Liver (tissue), 8 donors: ENCODE measurements at regions not wholly inside any gene's neighbourhood (a gene's known extent, or its start where the extent isn't known, plus 50 kb on each side); places are given as distances from the start of the nearest gene placed in this dataset.

Source experiments
- DNase-seq: peaks from one replicate; pipeline ENCODE4 v3.0.0-alpha.2; 2017; ENCODE audit warnings: low spot score
- H3K27ac ChIP-seq, 2 donors: one replicate each; pipeline ENCODE4 v1.7.0; 2013; ENCODE audit warnings: inconsistent platforms in 2 of 2, low read length in 2 of 2, control low read depth in 1 of 2, low read depth in 1 of 2, mild to moderate bottlenecking in 1 of 2
- H3K27me3 ChIP-seq, 4 donors: one replicate each; pipeline versions ENCODE4 v1.6.1 to v1.7.0; 2013; ENCODE audit warnings: low read length in 3 of 4, inconsistent platforms in 1 of 4, mild to moderate bottlenecking in 1 of 4, moderate library complexity in 1 of 4; ENCODE audit not compliant: control insufficient read depth in 4 of 4, insufficient read depth in 4 of 4
- H3K36me3 ChIP-seq, 4 donors: one replicate each; pipeline versions ENCODE4 v1.6.1 to v1.7.0; 2013; ENCODE audit warnings: low read length in 3 of 4, mild to moderate bottlenecking in 3 of 4, low read depth in 1 of 4, moderate library complexity in 1 of 4; ENCODE audit not compliant: control insufficient read depth in 4 of 4, insufficient read depth in 3 of 4
- H3K4me1 ChIP-seq, 4 donors: one replicate each; pipeline versions ENCODE4 v1.6.1 to v1.7.0; 2013; ENCODE audit warnings: low read length in 3 of 4, mild to moderate bottlenecking in 3 of 4, moderate library complexity in 1 of 4; ENCODE audit not compliant: control insufficient read depth in 4 of 4, insufficient read depth in 4 of 4
- H3K4me3 ChIP-seq, 3 donors: one replicate each; pipeline versions ENCODE4 v1.6.1 to v1.7.0; 2013; ENCODE audit warnings: low read length in 3 of 3, control low read depth in 1 of 3, low read depth in 1 of 3, mild to moderate bottlenecking in 1 of 3
- H3K9ac ChIP-seq, 2 donors: one replicate each; pipeline ENCODE4 v1.7.0; 2013; ENCODE audit warnings: low read length in 2 of 2, mild to moderate bottlenecking in 2 of 2, moderate library complexity in 2 of 2, control low read depth in 1 of 2, low read depth in 1 of 2
- H3K9me3 ChIP-seq, 4 donors: one replicate each; pipeline versions ENCODE4 v1.6.1 to v1.7.0; 2013; ENCODE audit warnings: low read length in 3 of 4; ENCODE audit not compliant: control insufficient read depth in 4 of 4
- CTCF ChIP-seq: fragments of 150-350 bp; IDR thresholded peaks from 2 replicates; pipeline ENCODE4 v1.5.1; 2017; ENCODE audit warnings: improper control_type of control experiment, low read depth, low read length; ENCODE audit not compliant: missing input control
- FOXA1 ChIP-seq: IDR thresholded peaks from 2 replicates; pipeline ENCODE4 v1.6.1; 2016; ENCODE audit warnings: antibody characterized with exemption
- FOXA2 ChIP-seq: IDR thresholded peaks from 2 replicates; pipeline ENCODE4 v1.6.1; 2016; ENCODE audit warnings: antibody characterized with exemption
- GABPA ChIP-seq, 2 donors: IDR thresholded peaks in 1 of 2; conservative IDR thresholded peaks in 1 of 2; 2 replicates each; pipeline ENCODE4 v1.6.1; 2016; ENCODE audit warnings: antibody characterized with exemption in 2 of 2, mild to moderate bottlenecking in 1 of 2, moderate library complexity in 1 of 2
- HNF4A ChIP-seq, 2 donors: conservative IDR thresholded peaks; 2 replicates each; pipeline ENCODE4 v1.6.1; 2016; ENCODE audit warnings: antibody characterized with exemption in 2 of 2, mild to moderate bottlenecking in 2 of 2
- JUND ChIP-seq, 2 donors: IDR thresholded peaks; 2 replicates each; pipeline ENCODE4 v1.6.1; 2016; ENCODE audit warnings: antibody characterized with exemption in 2 of 2
- MAX ChIP-seq: IDR thresholded peaks from 2 replicates; pipeline ENCODE4 v1.6.1; 2016; ENCODE audit warnings: antibody characterized with exemption
- RAD21 ChIP-seq, 2 donors: IDR thresholded peaks; 2 replicates each; pipeline ENCODE4 v1.6.1; 2016; ENCODE audit warnings: antibody characterized with exemption in 2 of 2, mild to moderate bottlenecking in 2 of 2
- RXRA ChIP-seq, 2 donors: IDR thresholded peaks; 2 replicates each; pipeline ENCODE4 v1.6.1; 2017 to 2018; ENCODE audit warnings: antibody characterized with exemption in 2 of 2, mild to moderate bottlenecking in 1 of 2
- TAF1 ChIP-seq: conservative IDR thresholded peaks from 2 replicates; pipeline ENCODE4 v1.6.1; 2016; ENCODE audit warnings: antibody characterized with exemption, mild to moderate bottlenecking
- YY1 ChIP-seq: IDR thresholded peaks from 2 replicates; pipeline ENCODE4 v1.6.1; 2016; ENCODE audit warnings: antibody characterized with exemption, mild to moderate bottlenecking
- ZBTB33 ChIP-seq: IDR thresholded peaks from 2 replicates; pipeline ENCODE4 v1.6.1; 2016; ENCODE audit warnings: antibody characterized with exemption
- WGBS: extraction: QIAGEN DNeasy Blood & Tissue Kit; methylation state at CpG from one replicate; pipeline ENCODE4 v1.1.7; 2013; 5-methylcytosine and 5-hydroxymethylcytosine counted together
- donor health status: healthy.
- donor health status: healthy.
- donor health status: healthy.
- donor health status: healthy.
- donor health status: healthy.

GRCh38 chr18:55744206-55744605 is 156.2 kb upstream of the TCF4 start (continued):
- TF ChIP-seq TAF1 (no peak), RAD21 (IDR thresholded peaks at IDR 0.05) (no peak), FOXA2 (no peak), CTCF (no peak), RXRA (IDR thresholded peaks at IDR 0.05) (no peak), JUND (IDR thresholded peaks at IDR 0.05) (no peak)

- 88% methylated on average over 3 of the region's 3 CpGs for WGBS
- H3K4me3 ChIP-seq, result no peak overlapping the region
- DNase-seq, result no peak
- peaks cover 0 to 3% (median 0%) of the 10 kb centered on the region in 4 donors for H3K27me3 ChIP-seq
- no peak overlapping the region for H3K9ac ChIP-seq
- H3K27ac ChIP-seq, result no peak overlapping the region
- H3K36me3 ChIP-seq, result no peaks in the 10 kb centered on the region
- H3K9me3 ChIP-seq, result peaks cover 0 to 2% (median 0%) of the 10 kb centered on the region in 4 donors
- H3K4me1 ChIP-seq, result no peaks in the 10 kb centered on the region
- TF ChIP-seq CTCF (no peak), JUND (IDR thresholded peaks at IDR 0.05) (no peak), GABPA (IDR thresholded peaks at IDR 0.05 in 1 of 2, conservative IDR thresholded peaks at IDR 0.05 in 1 of 2) (no peak), FOXA1 (no peak), RXRA (IDR thresholded peaks at IDR 0.05) (no peak), YY1 (no peak), TAF1 (no peak), ZBTB33 (no peak), RAD21 (IDR thresholded peaks at IDR 0.05) (no peak)
Measured at GRCh38 chr18:55743736-55744135, 155.7 kb upstream of the TCF4 start.

GRCh38 chr18:55743133-55743532 is 155.1 kb upstream of the TCF4 start:
- Histone ChIP-seq H3K4me1 (no peaks in the 10 kb centered on the region), H3K9ac (no peak overlapping the region), H3K9me3 (peaks cover 0 to 2% (median 0%) of the 10 kb centered on the region in 4 donors), H3K27ac (no peak overlapping the region), H3K27me3 (peaks cover 0 to 3% (median 0%) of the 10 kb centered on the region in 4 donors), H3K36me3 (no peaks in the 10 kb centered on the region), H3K4me3 (no peak overlapping the region)
- DNase-seq, result no peak
- WGBS, result 87% methylated on average over 2 of the region's 2 CpGs
- TF ChIP-seq YY1, result no peak
- no peak for TF ChIP-seq GABPA (IDR thresholded peaks at IDR 0.05 in 1 of 2, conservative IDR thresholded peaks at IDR 0.05 in 1 of 2)
- no peak for TF ChIP-seq JUND (IDR thresholded peaks at IDR 0.05)
- TF ChIP-seq TAF1, result no peak
- TF ChIP-seq FOXA1, result no peak
- TF ChIP-seq MAX, result no peak
- no peak for TF ChIP-seq HNF4A (conservative IDR thresholded peaks at IDR 0.05)
